IMR-90 (cell line): ENCODE measurements at regions not wholly inside any gene's neighbourhood (a gene's known extent, or its start where the extent isn't known, plus 50 kb on each side); places are given as distances from the start of the nearest gene placed in this dataset.

Source experiments
- ATAC-seq: fragments of 200-7000 bp; cut with Tn5 transposase; 2 replicates; pipeline ENCODE4 v1.9.1; 2020; ENCODE audit warnings: low read depth, mild to moderate bottlenecking, moderate library complexity
- BruUV-seq: library from RNA; stranded (reverse); fragments of 400-500 nt; replicated peaks from 2 replicates; lab custom pipeline; 2021; lab: Mats Ljungman, UMichigan
- CTCF ChIA-PET: fragments of 300-600 bp; formaldehyde crosslinking; extraction: SDS; loops from one replicate; lab custom pipeline; 2021; ENCODE audit warnings: antibody characterized with exemption; lab: Yijun Ruan, JAX
- POLR2A ChIA-PET: fragments of 300-600 bp; sonication (Branson Sonifier 250); formaldehyde crosslinking; loops from one replicate; lab custom pipeline; 2022; ENCODE audit warnings: antibody characterized with exemption; ENCODE audit not compliant: unreplicated experiment; lab: Charles Lee
- DNase-seq: peaks from one replicate; pipeline ENCODE4 v3.0.0; 2013
- H2AFZ ChIP-seq: replicated peaks from 2 replicates; pipeline ENCODE3; 2013; ENCODE audit warnings: low read length, mild to moderate bottlenecking; ENCODE audit not compliant: poor library complexity
- H2AK5ac ChIP-seq: 2 replicates; pipeline ENCODE4 v1.6.1; 2013; ENCODE audit warnings: low read depth, low read length, inconsistent platforms
- H2AK9ac ChIP-seq: replicated peaks from 2 replicates; pipeline ENCODE3; 2013; ENCODE audit warnings: mild to moderate bottlenecking, low read depth, low read length, moderate library complexity; ENCODE audit not compliant: poor library complexity
- H2BK120ac ChIP-seq: 2 replicates; pipeline ENCODE4 v1.6.1; 2013; ENCODE audit warnings: low read depth, low read length, inconsistent platforms
- H2BK15ac ChIP-seq: 3 replicates; pipeline ENCODE4 v1.6.1; 2013; ENCODE audit warnings: low read depth, low read length, inconsistent platforms
- H2BK20ac ChIP-seq: 2 replicates; pipeline ENCODE4 v1.6.1; 2013; ENCODE audit warnings: low read depth, mild to moderate bottlenecking, inconsistent platforms, low read length, moderate library complexity
- H2BK5ac ChIP-seq: 2 replicates; pipeline ENCODE4 v1.6.1; 2013; ENCODE audit warnings: mild to moderate bottlenecking, low read depth, low read length, inconsistent platforms; ENCODE audit not compliant: poor library complexity, severe bottlenecking
- H3K14ac ChIP-seq: replicated peaks from 2 replicates; pipeline ENCODE4 v1.6.1; 2013; ENCODE audit warnings: low read depth, low read length, inconsistent platforms
- H3K18ac ChIP-seq: 2 replicates; pipeline ENCODE4 v1.6.1; 2013; ENCODE audit warnings: low read depth, low read length, control low read depth
- H3K23ac ChIP-seq: 2 replicates; pipeline ENCODE4 v1.6.1; 2013; ENCODE audit warnings: low read depth, low read length, inconsistent platforms
- H3K27ac ChIP-seq: 2 replicates; pipeline ENCODE4 v1.5.1; 2013; ENCODE audit warnings: mild to moderate bottlenecking, control low read depth, low read length; ENCODE audit not compliant: insufficient read depth
- H3K27me3 ChIP-seq: 2 replicates; pipeline ENCODE4 v1.6.1; 2013; ENCODE audit warnings: low read length; ENCODE audit not compliant: control insufficient read depth, insufficient read depth
- H3K36me3 ChIP-seq: 2 replicates; pipeline ENCODE4 v1.6.1; 2013; ENCODE audit warnings: low read length, mixed read lengths; ENCODE audit not compliant: control insufficient read depth, insufficient read depth
- H3K4ac ChIP-seq: 2 replicates; pipeline ENCODE4 v1.6.1; 2013; ENCODE audit warnings: low read depth, low read length, inconsistent platforms
- H3K4me1 ChIP-seq: 2 replicates; pipeline ENCODE4 v1.6.1; 2013; ENCODE audit warnings: low read length, mixed read lengths; ENCODE audit not compliant: control insufficient read depth, insufficient read depth
- H3K4me2 ChIP-seq: 2 replicates; pipeline ENCODE4 v1.6.1; 2013; ENCODE audit warnings: low read depth, mild to moderate bottlenecking, control low read depth, low read length, moderate library complexity
- H3K4me3 ChIP-seq: 2 replicates; pipeline ENCODE4 v1.5.1; 2013; ENCODE audit warnings: low read depth, mild to moderate bottlenecking, control low read depth, low read length, moderate library complexity; ENCODE audit not compliant: insufficient read depth
- H3K56ac ChIP-seq: 2 replicates; pipeline ENCODE4 v1.6.1; 2013; ENCODE audit warnings: low read length, inconsistent platforms; ENCODE audit not compliant: insufficient read depth; ENCODE audit errors: extremely low read depth
- H3K79me1 ChIP-seq, 2 experiments: 2 replicates each; pipeline ENCODE4 v1.6.1; 2013; ENCODE audit warnings: low read length in 2 of 2, inconsistent platforms in 1 of 2, low read depth in 1 of 2
- H3K9ac ChIP-seq: 2 replicates; pipeline ENCODE4 v1.6.1; 2013; ENCODE audit warnings: low read depth, low read length, control low read depth
- H3K9me1 ChIP-seq: 2 replicates; pipeline ENCODE4 v1.6.1; 2013; ENCODE audit warnings: low read length, inconsistent platforms; ENCODE audit not compliant: insufficient read depth
- H3K9me3 ChIP-seq: 2 replicates; pipeline ENCODE4 v1.6.1; 2013; ENCODE audit warnings: low read length; ENCODE audit not compliant: control insufficient read depth, insufficient read depth
- H4K20me1 ChIP-seq: 2 replicates; pipeline ENCODE4 v1.6.1; 2013; ENCODE audit warnings: low read length, inconsistent platforms; ENCODE audit not compliant: insufficient read depth
- H4K5ac ChIP-seq: 2 replicates; pipeline ENCODE4 v1.6.1; 2013; ENCODE audit warnings: mild to moderate bottlenecking, low read depth, low read length, control low read depth
- H4K8ac ChIP-seq, 2 experiments: 2 replicates each; pipeline ENCODE4 v1.6.1; 2013; ENCODE audit warnings: low read depth in 2 of 2, low read length in 2 of 2, control low read depth in 1 of 2, inconsistent platforms in 1 of 2
- H4K91ac ChIP-seq: 2 replicates; pipeline ENCODE4 v1.6.1; 2013; ENCODE audit warnings: low read depth, low read length, inconsistent platforms; ENCODE audit not compliant: insufficient read depth
- BHLHE40 ChIP-seq: fragments of 150-350 bp; IDR thresholded peaks from 2 replicates; pipeline ENCODE4 v1.6.1; 2016; ENCODE audit warnings: mild to moderate bottlenecking, low read depth, low read length
- CEBPB ChIP-seq: IDR thresholded peaks from 2 replicates; pipeline ENCODE4 v1.6.1; 2012; ENCODE audit warnings: low read depth, low read length, improper control_type of control experiment
- CHD1 ChIP-seq: IDR thresholded peaks from 2 replicates; pipeline ENCODE4 v1.6.1; 2012; ENCODE audit warnings: low read depth, low read length, improper control_type of control experiment
- ELK1 ChIP-seq: fragments of 150-350 bp; IDR thresholded peaks from 2 replicates; pipeline ENCODE4 v1.6.1; 2016; ENCODE audit warnings: low read depth, mild to moderate bottlenecking, low read length, moderate library complexity, borderline replicate concordance
- FOS ChIP-seq: fragments of 150-350 bp; IDR thresholded peaks from 2 replicates; pipeline ENCODE4 v1.6.1; 2016; ENCODE audit warnings: low read depth, low read length
- MAZ ChIP-seq: IDR thresholded peaks from 2 replicates; pipeline ENCODE4 v1.6.1; 2012; ENCODE audit warnings: low read depth, mild to moderate bottlenecking, low read length, improper control_type of control experiment, moderate library complexity, borderline replicate concordance
- MXI1 ChIP-seq: IDR thresholded peaks from 2 replicates; pipeline ENCODE4 v1.6.1; 2012; ENCODE audit warnings: low read depth, mild to moderate bottlenecking, low read length, moderate library complexity, borderline replicate concordance
- POLR2A ChIP-seq: IDR thresholded peaks from 2 replicates; pipeline ENCODE4 v1.6.1; 2012; ENCODE audit warnings: mild to moderate bottlenecking, low read depth, low read length
- RFX5 ChIP-seq: IDR thresholded peaks from 2 replicates; pipeline ENCODE4 v1.8.0; 2012; ENCODE audit warnings: low read depth, mild to moderate bottlenecking, low read length, moderate library complexity
- WGBS, 2 experiments: methylation state at CpG; one replicate each; pipeline versions ENCODE4 v1.1.5 to v1.1.7; 2013; ENCODE audit warnings: missing lambda C conversion rate in 2 of 2; ENCODE audit not compliant: insufficient read length in 1 of 2; ENCODE audit errors: extremely low coverage in 2 of 2; 5-methylcytosine and 5-hydroxymethylcytosine counted together
- dilution Hi-C: fragments of 300-500 bp; cut with HindIII; formaldehyde crosslinking; loops from one replicate; pipeline ENCODE4 v1.14.3; 2018; ENCODE audit warnings: low sequenced_read_pairs; ENCODE audit not compliant: unreplicated experiment
- in situ Hi-C: fragments of 300-500 bp; cut with MboI; formaldehyde crosslinking; loops from 3 replicates; pipeline ENCODE4 v1.14.3; 2019; ENCODE audit warnings: low sequenced_read_pairs, inconsistent platforms, mixed read lengths
- intact Hi-C: fragments of 100-400 bp; cut with micrococcal nuclease; formaldehyde crosslinking; loops from 2 replicates; pipeline ENCODE4 v1.10.0; 2022
- TF ChIP-seq, protein P1 (sequence below): fragments of 150-350 bp; IDR thresholded peaks from 2 replicates; pipeline ENCODE4 v1.6.1; 2017; ENCODE audit warnings: mild to moderate bottlenecking, antibody characterized with exemption, low read length, low read depth

GRCh38 chr1:106675558-106675957 lies 380.9 kb upstream of the PRMT6 start:
- Histone ChIP-seq H3K27me3 (no peaks in the 10 kb centered on the region), H3K79me1 (no peaks in the 10 kb centered on the region), H3K14ac (no peak overlapping the region), H4K8ac (no peak overlapping the region), H2BK120ac (no peak overlapping the region), H4K91ac (no peak overlapping the region), H2AK5ac (no peak overlapping the region), H2AFZ (no peak overlapping the region), H3K18ac (no peak overlapping the region), H3K9ac (no peak overlapping the region), H3K4me3 (no peak overlapping the region), H3K23ac (no peak overlapping the region), H3K56ac (no peak overlapping the region), H2BK5ac (no peak overlapping the region), H3K4me2 (no peak overlapping the region), H3K4ac (no peak overlapping the region), H2BK15ac (no peak overlapping the region), H2AK9ac (no peak overlapping the region), H3K36me3 (no peaks in the 10 kb centered on the region), H3K27ac (no peak overlapping the region), H3K9me3 (peaks cover 1% of the 10 kb centered on the region; the same call in 1 of the 2 replicates), H2BK20ac (no peak overlapping the region), H3K4me1 (no peaks in the 10 kb centered on the region), H3K9me1 (no peaks in the 10 kb centered on the region), H4K20me1 (no peaks in the 10 kb centered on the region), H4K5ac (no peak overlapping the region)
- in situ Hi-C loops, result no loop called here
- intact Hi-C loops, result no loop called here
- dilution Hi-C loops, result no loop called here
- ChIA-PET POLR2A (no interaction called here), CTCF (no interaction called here)
- BruUV-seq, result no TSS peak
- WGBS, 2 experiments, result no CpG with 5 or more reads among the region's 1 CpG
- DNase-seq (no peak), ATAC-seq (no peak)
- TF ChIP-seq, protein P1, sequence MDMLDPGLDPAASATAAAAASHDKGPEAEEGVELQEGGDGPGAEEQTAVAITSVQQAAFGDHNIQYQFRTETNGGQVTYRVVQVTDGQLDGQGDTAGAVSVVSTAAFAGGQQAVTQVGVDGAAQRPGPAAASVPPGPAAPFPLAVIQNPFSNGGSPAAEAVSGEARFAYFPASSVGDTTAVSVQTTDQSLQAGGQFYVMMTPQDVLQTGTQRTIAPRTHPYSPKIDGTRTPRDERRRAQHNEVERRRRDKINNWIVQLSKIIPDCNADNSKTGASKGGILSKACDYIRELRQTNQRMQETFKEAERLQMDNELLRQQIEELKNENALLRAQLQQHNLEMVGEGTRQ, result no peak
- TF ChIP-seq BHLHE40 (no peak), ELK1 (no peak), MAZ (no peak), RFX5 (no peak), CHD1 (no peak), FOS (no peak), MXI1 (no peak), CEBPB (no peak), POLR2A (no peak)
